22Rv1 (cell line): ENCODE measurements at regions not wholly inside any gene's neighbourhood (a gene's known extent, or its start where the extent isn't known, plus 50 kb on each side); places are given as distances from the start of the nearest gene placed in this dataset.
"Not testable (repeated sequence)": the region's sequence is repeated elsewhere in the genome, so short reads cannot be mapped to it uniquely, and the experiment has no call there.

Source experiments
- H3K27ac ChIP-seq: fragments of 450-650 bp; 2 replicates; pipeline ENCODE4 v1.5.1; 2017
- ZFX ChIP-seq: fragments of 450-650 bp; IDR thresholded peaks from 2 replicates; pipeline ENCODE4 v1.6.1; 2017; ENCODE audit warnings: antibody characterized with exemption, borderline replicate concordance
- TF ChIP-seq, protein P1 (sequence below): fragments of 450-650 bp; IDR thresholded peaks from 2 replicates; pipeline ENCODE4 v1.5.1; 2017; ENCODE audit warnings: mild to moderate bottlenecking

DNA sequence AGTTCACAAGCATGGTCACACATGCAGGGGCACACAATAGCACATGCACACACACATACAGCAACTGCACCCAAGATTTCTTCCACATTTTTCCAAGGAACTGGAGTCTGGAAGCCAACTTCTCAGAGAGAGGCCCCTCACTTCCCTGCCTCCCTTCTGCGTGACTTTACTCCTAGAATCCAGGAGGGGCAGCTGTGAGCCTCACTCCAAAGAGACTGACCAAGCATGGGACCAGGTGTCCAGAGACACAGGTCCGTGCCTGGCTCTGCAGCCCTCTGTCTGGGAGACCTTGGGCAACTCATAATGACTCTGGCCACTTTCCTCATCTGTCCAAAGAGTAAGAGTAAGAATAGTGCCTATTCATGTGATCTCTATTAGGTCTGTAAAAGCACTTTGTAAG, 104.7 kb upstream of the TMEM132E start:
- TF ChIP-seq, protein P1, sequence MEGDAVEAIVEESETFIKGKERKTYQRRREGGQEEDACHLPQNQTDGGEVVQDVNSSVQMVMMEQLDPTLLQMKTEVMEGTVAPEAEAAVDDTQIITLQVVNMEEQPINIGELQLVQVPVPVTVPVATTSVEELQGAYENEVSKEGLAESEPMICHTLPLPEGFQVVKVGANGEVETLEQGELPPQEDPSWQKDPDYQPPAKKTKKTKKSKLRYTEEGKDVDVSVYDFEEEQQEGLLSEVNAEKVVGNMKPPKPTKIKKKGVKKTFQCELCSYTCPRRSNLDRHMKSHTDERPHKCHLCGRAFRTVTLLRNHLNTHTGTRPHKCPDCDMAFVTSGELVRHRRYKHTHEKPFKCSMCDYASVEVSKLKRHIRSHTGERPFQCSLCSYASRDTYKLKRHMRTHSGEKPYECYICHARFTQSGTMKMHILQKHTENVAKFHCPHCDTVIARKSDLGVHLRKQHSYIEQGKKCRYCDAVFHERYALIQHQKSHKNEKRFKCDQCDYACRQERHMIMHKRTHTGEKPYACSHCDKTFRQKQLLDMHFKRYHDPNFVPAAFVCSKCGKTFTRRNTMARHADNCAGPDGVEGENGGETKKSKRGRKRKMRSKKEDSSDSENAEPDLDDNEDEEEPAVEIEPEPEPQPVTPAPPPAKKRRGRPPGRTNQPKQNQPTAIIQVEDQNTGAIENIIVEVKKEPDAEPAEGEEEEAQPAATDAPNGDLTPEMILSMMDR, result no peak
- no peak for TF ChIP-seq ZFX
- H3K27ac ChIP-seq, result no peak overlapping the region

- H3K27ac ChIP-seq, result no peak overlapping the region
- no peak for TF ChIP-seq ZFX
- TF ChIP-seq, protein P1, result no peak
Measured at GRCh38 chr17:34472363-34472762, 107.0 kb upstream of the TMEM132E start.

DNA sequence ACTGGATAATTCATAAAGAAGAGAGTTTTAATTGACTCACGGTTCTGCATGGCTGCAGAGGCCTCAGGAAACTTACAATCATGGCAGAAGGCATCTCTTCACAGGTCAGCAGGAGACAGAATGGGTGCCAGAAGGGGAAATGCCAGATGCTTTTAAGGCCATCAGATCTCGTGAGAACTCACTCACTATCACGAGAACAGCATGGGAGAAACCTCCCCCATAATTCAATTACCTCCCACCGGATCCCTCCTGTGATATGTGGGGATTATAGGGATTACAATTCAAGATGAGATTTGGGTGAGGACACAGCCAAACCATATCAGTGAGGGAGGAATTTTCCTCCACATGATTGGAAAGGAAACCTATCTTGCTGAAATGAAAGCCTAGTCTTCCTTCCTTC, 108.1 kb upstream of the TMEM132E start:
- not testable (repeated sequence) for H3K27ac ChIP-seq

DNA sequence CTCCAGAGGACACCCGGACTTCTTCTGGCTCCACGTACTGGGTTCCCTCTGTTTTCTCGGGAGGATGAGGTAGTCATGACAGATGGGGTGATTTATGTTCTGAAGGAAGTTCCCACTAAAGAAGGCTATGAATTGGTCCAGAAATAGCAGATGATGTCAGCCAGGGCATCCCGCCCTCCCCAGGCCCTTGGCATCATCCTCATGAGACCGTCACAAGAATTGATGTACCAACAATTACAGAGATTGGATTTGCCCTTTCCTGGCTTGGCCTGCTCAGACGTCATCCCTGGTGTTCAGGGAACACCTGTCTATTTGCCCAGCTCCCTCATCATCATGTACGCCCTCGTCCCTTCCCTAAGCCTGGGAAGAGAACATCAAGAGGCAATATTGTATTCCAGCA, 102.8 kb upstream of the CCL1 start:
- TF ChIP-seq, protein P1, result no peak
- no peak for TF ChIP-seq ZFX
- H3K27ac ChIP-seq, result no peak overlapping the region

GRCh38 chr17:34464812-34465211, 101.8 kb upstream of the CCL1 start:
- no peak overlapping the region for H3K27ac ChIP-seq
- no peak for TF ChIP-seq ZFX
- TF ChIP-seq, protein P1, result no peak

DNA sequence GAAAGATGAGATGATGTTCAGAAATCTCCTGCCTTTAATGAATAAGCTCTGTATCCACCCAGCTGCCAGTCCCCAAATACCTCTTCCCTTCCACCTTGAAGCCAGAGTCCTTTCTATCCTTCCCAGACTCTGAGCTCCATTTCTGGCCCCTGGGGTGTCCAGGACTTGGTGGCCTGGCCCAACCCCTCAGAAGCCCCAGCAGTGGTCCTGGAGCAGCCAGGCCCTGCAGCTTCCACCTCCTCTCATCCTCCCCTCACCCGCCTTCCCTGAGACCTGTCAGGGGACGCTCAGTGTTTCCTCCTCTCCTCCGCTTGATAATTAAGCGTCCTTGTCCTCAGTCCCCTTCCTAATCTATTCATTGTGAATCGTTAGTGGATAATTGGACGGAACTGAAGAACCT, 95.2 kb upstream of the CCL1 start:
- no peak overlapping the region for H3K27ac ChIP-seq
- TF ChIP-seq ZFX, result no peak
- TF ChIP-seq, protein P1, result no peak

DNA sequence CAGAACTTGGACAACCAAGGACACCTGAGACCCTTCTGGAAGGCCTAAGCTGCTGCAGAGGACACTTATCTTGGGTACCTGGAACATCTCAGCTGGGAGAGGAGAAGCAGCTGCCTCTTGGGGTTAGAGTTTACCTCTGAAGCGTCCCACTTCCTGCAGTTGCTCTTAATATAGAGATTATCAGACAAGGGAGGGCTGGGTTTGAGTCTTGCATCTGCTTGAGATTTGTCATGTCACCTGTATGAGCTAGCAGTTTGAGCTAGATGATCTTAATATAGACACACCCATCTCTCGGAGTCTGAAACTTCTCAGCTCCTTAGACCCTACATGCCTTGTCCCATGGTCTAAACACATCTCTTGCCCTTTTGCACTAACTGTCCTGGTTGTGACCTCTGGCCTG, 93.1 kb upstream of the CCL1 start:
- no peak overlapping the region for H3K27ac ChIP-seq
- TF ChIP-seq, protein P1, result no peak
- no peak for TF ChIP-seq ZFX

DNA sequence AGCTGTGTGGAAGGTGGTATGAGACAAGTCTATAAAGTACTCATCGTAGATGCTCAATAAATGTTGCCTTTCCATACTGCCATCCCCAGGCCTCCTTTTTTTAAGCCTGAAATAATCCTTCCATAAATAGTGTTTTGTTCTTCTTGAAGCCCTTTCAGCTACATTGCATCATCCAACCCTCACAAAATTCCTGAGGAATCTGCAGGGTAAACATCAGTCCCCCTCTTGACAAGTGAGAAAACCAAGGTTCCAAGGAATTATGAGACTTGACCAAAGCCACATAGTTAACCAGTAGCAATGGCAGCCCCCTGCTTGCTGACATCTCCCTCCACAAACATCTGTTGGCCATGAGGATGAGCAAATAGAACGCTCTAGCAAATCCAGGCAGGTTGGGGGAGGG, 89.7 kb upstream of the CCL1 start:
- TF ChIP-seq ZFX, result no peak
- TF ChIP-seq, protein P1, result no peak
- H3K27ac ChIP-seq, result no peak overlapping the region
